WTC11 (cell line): ENCODE measurements at regions not wholly inside any gene's neighbourhood (a gene's known extent, or its start where the extent isn't known, plus 50 kb on each side); places are given as distances from the start of the nearest gene placed in this dataset.

Experiments used
- ATAC-seq: fragments of 200-7000 bp; cut with Tn5 transposase; 2 replicates; pipeline ENCODE4 v1.10.0; 2021; ENCODE audit warnings: mild to moderate bottlenecking, moderate library complexity
- CTCF ChIA-PET: fragments of 300-600 bp; sonication (Branson Sonifier 250); formaldehyde crosslinking; loops from one replicate; lab custom pipeline; 2021; ENCODE audit warnings: antibody characterized with exemption; lab: Charles Lee
- POLR2A ChIA-PET: fragments of 350-600 bp; sonication (Branson Sonifier 250); formaldehyde crosslinking; loops from one replicate; lab custom pipeline; 2021; ENCODE audit warnings: antibody characterized with exemption; lab: Charles Lee
- DNase-seq: peaks from one replicate; pipeline ENCODE4 v3.0.0; 2021; ENCODE audit warnings: low spot score
- H3K27ac Mint-ChIP-seq: 2 replicates; pipeline ENCODE4 v1.8.0; 2021; ENCODE audit warnings: mixed read lengths
- H3K27me3 Mint-ChIP-seq: 2 replicates; pipeline ENCODE4 v1.8.0; 2021; ENCODE audit warnings: low read depth, mild to moderate bottlenecking, moderate library complexity, mixed read lengths
- H3K36me3 Mint-ChIP-seq: 2 replicates; pipeline ENCODE4 v1.8.0; 2021; ENCODE audit warnings: mixed read lengths
- H3K4me1 Mint-ChIP-seq: 2 replicates; pipeline ENCODE4 v1.8.0; 2022; ENCODE audit warnings: mixed read lengths
- H3K4me3 Mint-ChIP-seq: 2 replicates; pipeline ENCODE4 v1.8.0; 2021; ENCODE audit warnings: mild to moderate bottlenecking, moderate library complexity, mixed read lengths
- H3K9me3 Mint-ChIP-seq: 2 replicates; pipeline ENCODE4 v1.8.0; 2021; ENCODE audit warnings: mixed read lengths
- AR ChIP-seq: fragments of 250-450 bp; sonication (Bioruptor Pico); IDR thresholded peaks from 2 replicates; pipeline ENCODE4 v1.9.0; 2021; ENCODE audit warnings: mild to moderate bottlenecking
- CREB1 ChIP-seq: sonication (generic); formaldehyde crosslinking; IDR thresholded peaks from 2 replicates; pipeline ENCODE4 v1.8.0; 2023; ENCODE audit warnings: mild to moderate bottlenecking, missing genetic modification reagents
- EMX1 ChIP-seq: fragments of 250-450 bp; sonication (Bioruptor Pico); IDR thresholded peaks from 2 replicates; pipeline ENCODE4 v1.8.0; 2021; ENCODE audit warnings: mild to moderate bottlenecking
- ERG ChIP-seq: fragments of 250-450 bp; sonication (Bioruptor Pico); IDR thresholded peaks from 2 replicates; pipeline ENCODE4 v1.8.0; 2021; ENCODE audit warnings: mild to moderate bottlenecking
- FOXP4 ChIP-seq: sonication (generic); formaldehyde crosslinking; IDR thresholded peaks from 2 replicates; pipeline ENCODE4 v1.8.0; 2022; ENCODE audit warnings: mild to moderate bottlenecking, missing genetic modification reagents
- GRHL2 ChIP-seq: fragments of 250-450 bp; sonication (Bioruptor Pico); IDR thresholded peaks from 2 replicates; pipeline ENCODE4 v1.8.0; 2022; ENCODE audit warnings: mild to moderate bottlenecking, moderate library complexity; ENCODE audit not compliant: insufficient replicate concordance, severe bottlenecking
- HMGA2 ChIP-seq: fragments of 250-450 bp; sonication (Bioruptor Pico); IDR thresholded peaks from 2 replicates; pipeline ENCODE4 v1.4.0; 2021; ENCODE audit warnings: mild to moderate bottlenecking, moderate library complexity
- PREB ChIP-seq: sonication (generic); formaldehyde crosslinking; IDR thresholded peaks from 2 replicates; pipeline ENCODE4 v1.8.1; 2022; ENCODE audit warnings: mild to moderate bottlenecking, missing genetic modification reagents, moderate library complexity, borderline replicate concordance
- SOX15 ChIP-seq: fragments of 250-450 bp; sonication (Bioruptor Pico); IDR thresholded peaks from 2 replicates; pipeline ENCODE4 v1.9.0; 2021; ENCODE audit warnings: mild to moderate bottlenecking
- USF2 ChIP-seq: sonication (generic); formaldehyde crosslinking; IDR thresholded peaks from 2 replicates; pipeline ENCODE4 v1.8.1; 2023; ENCODE audit warnings: mild to moderate bottlenecking, missing genetic modification reagents, moderate library complexity
- ZNF281 ChIP-seq: sonication (generic); formaldehyde crosslinking; IDR thresholded peaks from 2 replicates; pipeline ENCODE4 v1.8.0; 2023; ENCODE audit warnings: mild to moderate bottlenecking, missing genetic modification reagents
- ZSCAN18 ChIP-seq: fragments of 250-450 bp; sonication (Bioruptor Pico); IDR thresholded peaks from 2 replicates; pipeline ENCODE4 v2.1.2; 2022; ENCODE audit warnings: mild to moderate bottlenecking, moderate library complexity

GRCh38 chr4:35164063-35164462 lies 1080.3 kb downstream of the ARAP2 start (continued):
- no peak for TF ChIP-seq AR
- TF ChIP-seq HMGA2 (CRISPR knock-in tag): no peak
- no peak for TF ChIP-seq SOX15
- TF ChIP-seq CREB1 (CRISPR knock-in tag): no peak
- no peak for TF ChIP-seq ERG
- TF ChIP-seq USF2 (CRISPR knock-in tag): no peak
- no peak for TF ChIP-seq EMX1 (CRISPR knock-in tag)
- TF ChIP-seq PREB (CRISPR knock-in tag): no peak
- TF ChIP-seq ZNF281 (CRISPR knock-in tag): no peak
- no peak for TF ChIP-seq FOXP4 (CRISPR knock-in tag)

GRCh38 chr4:35166466-35166865 lies 1077.8 kb downstream of the ARAP2 start:
- Mint-ChIP-seq H3K4me3 (no peak overlapping the region), H3K27ac (no peak overlapping the region), H3K4me1 (peaks cover 11% of the 10 kb centered on the region), H3K36me3 (no peaks in the 10 kb centered on the region), H3K27me3 (no peaks in the 10 kb centered on the region), H3K9me3 (no peaks in the 10 kb centered on the region)
- POLR2A ChIA-PET: no interaction called here
- TF ChIP-seq GRHL2 (CRISPR knock-in tag) (no peak), ZSCAN18 (CRISPR knock-in tag) (no peak)
- DNase-seq (no peak), ATAC-seq (no peak)
- CTCF ChIA-PET: no interaction called here
